ENCODE measurements at regions not wholly inside any gene's neighbourhood (a gene's known extent, or its start where the extent isn't known, plus 50 kb on each side); places are given as distances from the start of the nearest gene placed in this dataset.

DNA sequence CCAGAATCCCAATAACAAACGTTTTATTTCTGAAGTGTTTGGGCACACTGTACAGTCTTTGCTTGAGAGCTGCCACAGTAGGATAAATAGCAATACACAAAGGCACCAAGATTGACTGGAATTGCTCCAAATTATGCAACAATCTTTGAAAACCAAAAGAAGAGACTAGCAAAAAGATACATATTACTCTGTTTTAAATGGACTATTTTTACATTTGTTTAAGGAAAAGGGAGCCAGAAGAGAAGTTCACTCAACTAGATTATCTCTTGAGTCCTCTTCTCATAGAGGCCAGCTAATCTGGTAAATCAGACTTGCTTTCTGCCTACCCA, 385.0 kb upstream of the SLC30A5 start:
- POLR2A ChIA-PET = no interaction called here
- CTCF ChIA-PET = interaction anchor here (0.6 kb wide), 1 partner anchor 12 kb away, joined by 3 read pairs; no protein-coding TSS in a partner anchor
- no peak for TF ChIP-seq IKZF3 (tag by site-specific recombination; IDR thresholded peaks at IDR 0.05)
- no peak for TF ChIP-seq ZNF416 (tag by site-specific recombination; IDR thresholded peaks at IDR 0.05)
- TF ChIP-seq ZNF785 (tag by site-specific recombination; IDR thresholded peaks at IDR 0.05) = no peak
- no peak for TF ChIP-seq ZNF596 (tag by site-specific recombination; IDR thresholded peaks at IDR 0.05)
- TF ChIP-seq ZNF280D (tag by site-specific recombination; IDR thresholded peaks at IDR 0.05) = no peak
- TF ChIP-seq EGR2 (tag by site-specific recombination; IDR thresholded peaks at IDR 0.05; ENCODE audit: low read depth) = no peak
- no peak for TF ChIP-seq ZNF558 (tag by site-specific recombination; IDR thresholded peaks at IDR 0.05)
- TF ChIP-seq ZSCAN30 (tag by site-specific recombination; IDR thresholded peaks at IDR 0.05) = no peak
- TF ChIP-seq, protein P1, sequence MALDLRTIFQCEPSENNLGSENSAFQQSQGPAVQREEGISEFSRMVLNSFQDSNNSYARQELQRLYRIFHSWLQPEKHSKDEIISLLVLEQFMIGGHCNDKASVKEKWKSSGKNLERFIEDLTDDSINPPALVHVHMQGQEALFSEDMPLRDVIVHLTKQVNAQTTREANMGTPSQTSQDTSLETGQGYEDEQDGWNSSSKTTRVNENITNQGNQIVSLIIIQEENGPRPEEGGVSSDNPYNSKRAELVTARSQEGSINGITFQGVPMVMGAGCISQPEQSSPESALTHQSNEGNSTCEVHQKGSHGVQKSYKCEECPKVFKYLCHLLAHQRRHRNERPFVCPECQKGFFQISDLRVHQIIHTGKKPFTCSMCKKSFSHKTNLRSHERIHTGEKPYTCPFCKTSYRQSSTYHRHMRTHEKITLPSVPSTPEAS (tag by site-specific recombination; IDR thresholded peaks at IDR 0.05) = no peak
- no peak for TF ChIP-seq ZIC2 (tag by site-specific recombination; IDR thresholded peaks at IDR 0.05)
- no peak overlapping the region for H3K27ac ChIP-seq (ENCODE audit: extremely low read depth, low read depth, low read length)
- no peaks in the 10 kb centered on the region for H3K36me3 ChIP-seq (ENCODE audit: control insufficient read depth in 2 of 2, insufficient read depth in 1 of 2, low read length in 2 of 2)
- no peaks in the 10 kb centered on the region for H3K4me1 ChIP-seq (ENCODE audit: control insufficient read depth, insufficient read depth, low read length)
- H3K9me3 ChIP-seq (ENCODE audit: control insufficient read depth, insufficient read depth, low read depth, low read length) = no peaks in the 10 kb centered on the region
- no peak overlapping the region for H3K4me3 ChIP-seq (ENCODE audit: low read depth, low read length)

DNA sequence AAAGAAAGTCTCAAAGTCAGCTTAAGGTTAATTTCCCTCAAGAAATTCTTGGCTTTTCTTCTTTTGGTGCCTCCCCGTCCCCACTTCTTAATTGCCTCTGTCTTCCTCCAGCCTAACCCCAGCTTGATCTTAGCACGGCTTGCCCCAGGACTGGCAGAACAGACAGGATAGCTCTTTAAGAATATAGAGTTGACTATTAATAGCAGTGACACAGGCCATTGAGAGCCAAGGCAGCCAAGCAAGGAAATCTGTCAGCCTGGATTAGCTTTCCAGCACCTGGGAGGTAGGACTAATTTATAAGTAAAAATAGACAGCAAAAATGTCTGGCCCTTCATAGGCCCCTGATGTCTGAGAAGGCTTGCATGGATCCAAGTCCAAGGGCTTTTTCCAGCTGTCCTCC, 384.6 kb upstream of the SLC30A5 start:
- Histone ChIP-seq H3K4me3 (ENCODE audit: low read depth, low read length) (no peak overlapping the region), H3K36me3 (ENCODE audit: control insufficient read depth in 2 of 2, insufficient read depth in 1 of 2, low read length in 2 of 2) (no peaks in the 10 kb centered on the region), H3K4me1 (ENCODE audit: control insufficient read depth, insufficient read depth, low read length) (no peaks in the 10 kb centered on the region), H3K27ac (ENCODE audit: extremely low read depth, low read depth, low read length) (no peak overlapping the region), H3K9me3 (ENCODE audit: control insufficient read depth, insufficient read depth, low read depth, low read length) (no peaks in the 10 kb centered on the region)
- ChIA-PET POLR2A (no interaction called here), CTCF (interaction anchor here (0.6 to 1.0 kb wide), 2 partner anchors 12 to 254 kb away, joined by 3 to 4 read pairs; no protein-coding TSS in a partner anchor)
- TF ChIP-seq SP3 (tag by site-specific recombination; IDR thresholded peaks at IDR 0.05) (no peak), ZNF596 (tag by site-specific recombination; IDR thresholded peaks at IDR 0.05) (no peak), KLF8 (tag by site-specific recombination; IDR thresholded peaks at IDR 0.05) (no peak), KLF9 (tag by site-specific recombination; IDR thresholded peaks at IDR 0.05; ENCODE audit: low read depth) (no peak), ZNF280C (tag by site-specific recombination; IDR thresholded peaks at IDR 0.05) (no peak), ZNF501 (tag by site-specific recombination; IDR thresholded peaks at IDR 0.05) (no peak), ZNF214 (tag by site-specific recombination; IDR thresholded peaks at IDR 0.05; ENCODE audit: borderline replicate concordance) (no peak), ZNF121 (tag by site-specific recombination; IDR thresholded peaks at IDR 0.05) (no peak)
- TF ChIP-seq, protein P1 (tag by site-specific recombination; IDR thresholded peaks at IDR 0.05) = no peak
- TF ChIP-seq, protein P2, sequence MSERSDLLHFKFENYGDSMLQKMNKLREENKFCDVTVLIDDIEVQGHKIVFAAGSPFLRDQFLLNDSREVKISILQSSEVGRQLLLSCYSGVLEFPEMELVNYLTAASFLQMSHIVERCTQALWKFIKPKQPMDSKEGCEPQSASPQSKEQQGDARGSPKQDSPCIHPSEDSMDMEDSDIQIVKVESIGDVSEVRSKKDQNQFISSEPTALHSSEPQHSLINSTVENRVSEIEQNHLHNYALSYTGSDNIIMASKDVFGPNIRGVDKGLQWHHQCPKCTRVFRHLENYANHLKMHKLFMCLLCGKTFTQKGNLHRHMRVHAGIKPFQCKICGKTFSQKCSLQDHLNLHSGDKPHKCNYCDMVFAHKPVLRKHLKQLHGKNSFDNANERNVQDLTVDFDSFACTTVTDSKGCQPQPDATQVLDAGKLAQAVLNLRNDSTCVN (tag by site-specific recombination; optimal IDR thresholded peaks at IDR 0.05) = no peak
